IPS-NIHi7 (cell line): ENCODE measurements at regions not wholly inside any gene's neighbourhood (a gene's known extent, or its start where the extent isn't known, plus 50 kb on each side); places are given as distances from the start of the nearest gene placed in this dataset.

Source experiments
- DNase-seq: peaks from one replicate; pipeline ENCODE4 v3.0.0; 2012; ENCODE audit warnings: mixed read lengths; ENCODE audit errors: extremely low spot score

- no peak for DNase-seq
Measured at GRCh38 chr3:4029135-4029534, 229.9 kb downstream of the LRRN1 start.

GRCh38 chr3:4030624-4031023 lies 231.4 kb downstream of the LRRN1 start:
- no peak for DNase-seq

- DNase-seq = no peak
Measured at GRCh38 chr3:4033296-4033695, 234.1 kb downstream of the LRRN1 start.

- no peak for DNase-seq
Measured at GRCh38 chr3:4036046-4036445, 236.8 kb downstream of the LRRN1 start.

- no peak for DNase-seq
Measured at GRCh38 chr3:4038351-4038750, 239.1 kb downstream of the LRRN1 start.

- DNase-seq = no peak
Measured at GRCh38 chr3:4042070-4042469, 242.8 kb downstream of the LRRN1 start.

GRCh38 chr3:4042869-4043268 lies 243.6 kb downstream of the LRRN1 start:
- DNase-seq = peak; percentile 20

GRCh38 chr3:4043867-4044575 lies 244.8 kb downstream of the LRRN1 start:
- no peak for DNase-seq

GRCh38 chr3:4044619-4045018 lies 245.4 kb downstream of the LRRN1 start:
- DNase-seq = no peak

GRCh38 chr3:4045756-4046155 lies 246.5 kb downstream of the LRRN1 start:
- DNase-seq = no peak

GRCh38 chr3:4047366-4047765 lies 248.1 kb downstream of the LRRN1 start:
- no peak for DNase-seq

GRCh38 chr3:4052706-4053105 lies 250.5 kb upstream of the SETMAR start:
- no peak for DNase-seq

- DNase-seq = no peak
Measured at GRCh38 chr3:4053975-4054374, 249.2 kb upstream of the SETMAR start.

GRCh38 chr3:4060064-4060463 lies 243.1 kb upstream of the SETMAR start:
- DNase-seq = no peak

- DNase-seq = no peak
Measured at GRCh38 chr3:4060603-4061002, 242.6 kb upstream of the SETMAR start.

GRCh38 chr3:4061195-4061594 lies 242.0 kb upstream of the SETMAR start:
- no peak for DNase-seq

GRCh38 chr3:4061783-4062360 lies 241.3 kb upstream of the SETMAR start:
- no peak for DNase-seq

GRCh38 chr3:4062621-4063020 lies 240.5 kb upstream of the SETMAR start:
- no peak for DNase-seq

- no peak for DNase-seq
Measured at GRCh38 chr3:4063916-4064574, 239.1 kb upstream of the SETMAR start.

- DNase-seq = no peak
Measured at GRCh38 chr3:4065085-4065484, 238.1 kb upstream of the SETMAR start.

- DNase-seq = no peak
Measured at GRCh38 chr3:4065554-4065953, 237.6 kb upstream of the SETMAR start.

GRCh38 chr3:4067893-4068292 lies 235.3 kb upstream of the SETMAR start:
- no peak for DNase-seq

GRCh38 chr3:4069796-4070195 lies 233.4 kb upstream of the SETMAR start:
- no peak for DNase-seq
